ENCODE measurements at regions not wholly inside any gene's neighbourhood (a gene's known extent, or its start where the extent isn't known, plus 50 kb on each side); places are given as distances from the start of the nearest gene placed in this dataset.

- TF ChIP-seq CTCF (conservative IDR thresholded peaks at IDR 0.05): no peak
- peaks cover 7% of the 10 kb centered on the region for H3K36me3 Mint-ChIP-seq (ENCODE audit: low read depth)
- H3K4me3 Mint-ChIP-seq: no peak overlapping the region
- H3K27me3 Mint-ChIP-seq (ENCODE audit: low read depth): no peaks in the 10 kb centered on the region
- H3K9me3 Mint-ChIP-seq: peaks cover 7% of the 10 kb centered on the region
- no peak for DNase-seq (ENCODE audit: low read depth, low spot score)
- H3K27ac Mint-ChIP-seq (ENCODE audit: unreplicated experiment): no peak overlapping the region
- no peaks in the 10 kb centered on the region for H3K4me1 Mint-ChIP-seq
Observed at GRCh38 chr5:145385276-145385675, 449.9 kb downstream of the PRELID2 start.

DNA sequence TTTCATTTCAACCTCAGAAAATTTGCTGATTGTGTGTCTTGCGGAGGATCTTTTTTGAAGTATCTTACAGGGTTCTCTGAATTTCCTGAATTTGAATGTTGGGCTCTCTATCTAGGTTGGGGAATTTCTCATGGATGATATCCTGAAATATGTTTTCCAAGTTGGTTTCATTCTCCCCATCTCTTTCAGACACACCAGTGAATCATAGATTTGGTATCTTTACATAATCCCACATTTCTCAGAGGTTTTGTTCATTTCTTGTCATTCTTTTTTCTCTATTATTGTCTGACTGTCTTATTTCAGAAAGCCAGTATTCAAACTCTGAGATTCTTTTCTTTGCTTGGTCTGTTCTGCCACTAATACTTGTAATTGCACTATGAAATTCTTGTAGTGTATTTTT, 456.9 kb downstream of the PRELID2 start:
- TF ChIP-seq CTCF (conservative IDR thresholded peaks at IDR 0.05): no peak

DNA sequence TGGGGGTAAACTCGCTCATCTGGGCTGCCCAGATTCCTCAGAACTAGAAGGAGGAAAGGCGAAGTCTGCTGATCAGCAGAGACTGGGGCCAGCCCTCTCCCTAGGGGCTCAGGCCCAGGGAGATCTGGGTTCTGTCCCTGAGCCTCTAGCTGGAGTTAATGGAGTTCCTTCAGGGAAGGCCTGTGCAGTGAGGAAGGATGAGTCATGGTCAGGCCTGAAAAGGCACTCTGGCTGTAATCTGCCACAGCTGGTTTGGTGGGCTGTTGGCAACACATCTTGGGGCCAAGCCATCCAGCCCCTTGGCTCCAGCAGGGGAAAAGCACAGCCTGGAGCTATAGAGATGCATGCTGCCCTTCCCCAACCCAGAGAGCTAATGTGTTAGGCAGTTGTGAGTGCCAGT, 459.6 kb downstream of the PRELID2 start:
- peaks cover 33% of the 10 kb centered on the region for H3K9me3 Mint-ChIP-seq
- no peak overlapping the region for H3K27ac Mint-ChIP-seq (ENCODE audit: unreplicated experiment)
- no peak for TF ChIP-seq CTCF (conservative IDR thresholded peaks at IDR 0.05)
- peaks cover 24% of the 10 kb centered on the region for H3K36me3 Mint-ChIP-seq (ENCODE audit: low read depth)
- H3K4me3 Mint-ChIP-seq: no peak overlapping the region
- no peaks in the 10 kb centered on the region for H3K4me1 Mint-ChIP-seq
- no peak for DNase-seq (ENCODE audit: low read depth, low spot score)
- no peaks in the 10 kb centered on the region for H3K27me3 Mint-ChIP-seq (ENCODE audit: low read depth)

More for the DNA sequence above, 456.9 kb downstream of the PRELID2 start:
- H3K27me3 Mint-ChIP-seq (ENCODE audit: low read depth): no peaks in the 10 kb centered on the region
- peaks cover 23% of the 10 kb centered on the region for H3K36me3 Mint-ChIP-seq (ENCODE audit: low read depth)
- H3K9me3 Mint-ChIP-seq: peaks cover 25% of the 10 kb centered on the region
- no peaks in the 10 kb centered on the region for H3K4me1 Mint-ChIP-seq
- H3K27ac Mint-ChIP-seq (ENCODE audit: unreplicated experiment): no peak overlapping the region
- no peak overlapping the region for H3K4me3 Mint-ChIP-seq
- no peak for DNase-seq (ENCODE audit: low read depth, low spot score)

GRCh38 chr5:145365464-145365863, 469.7 kb downstream of the PRELID2 start:
- H3K27me3 Mint-ChIP-seq (ENCODE audit: low read depth): no peaks in the 10 kb centered on the region
- H3K27ac Mint-ChIP-seq (ENCODE audit: unreplicated experiment): no peak overlapping the region
- H3K36me3 Mint-ChIP-seq (ENCODE audit: low read depth): peaks cover under 1% of the 10 kb centered on the region
- H3K4me1 Mint-ChIP-seq: no peaks in the 10 kb centered on the region
- no peak for DNase-seq (ENCODE audit: low read depth, low spot score)
- no peak overlapping the region for H3K4me3 Mint-ChIP-seq
- TF ChIP-seq CTCF (conservative IDR thresholded peaks at IDR 0.05): no peak
- peaks cover 4% of the 10 kb centered on the region for H3K9me3 Mint-ChIP-seq

DNA sequence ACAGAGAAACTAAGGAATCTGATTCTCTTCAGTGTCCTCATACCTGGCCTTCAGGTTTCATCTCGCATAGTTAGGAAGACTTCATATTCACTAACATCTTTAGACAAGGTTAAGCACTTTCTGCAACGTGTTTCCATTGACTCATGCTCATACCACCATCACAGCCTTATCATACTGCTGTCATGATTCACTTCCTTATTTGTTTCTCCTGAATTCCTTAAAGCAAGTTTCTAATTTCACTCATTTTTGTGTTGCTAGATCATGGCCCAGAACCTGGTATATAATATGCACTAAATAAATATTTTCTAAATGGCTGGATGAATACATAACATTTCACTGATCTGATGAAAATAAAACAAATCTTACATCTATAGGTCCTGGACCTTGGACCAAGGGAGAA, 472.9 kb downstream of the PRELID2 start:
- DNase-seq (ENCODE audit: low read depth, low spot score): no peak
- Mint-ChIP-seq H3K4me3 (no peak overlapping the region), H3K36me3 (ENCODE audit: low read depth) (no peaks in the 10 kb centered on the region), H3K27me3 (ENCODE audit: low read depth) (no peaks in the 10 kb centered on the region), H3K4me1 (no peaks in the 10 kb centered on the region), H3K27ac (ENCODE audit: unreplicated experiment) (no peak overlapping the region), H3K9me3 (no peaks in the 10 kb centered on the region)
- no peak for TF ChIP-seq CTCF (conservative IDR thresholded peaks at IDR 0.05)

GRCh38 chr5:145360936-145361335, 474.2 kb downstream of the PRELID2 start:
- no peak for DNase-seq (ENCODE audit: low read depth, low spot score)
- H3K9me3 Mint-ChIP-seq: no peaks in the 10 kb centered on the region
- H3K36me3 Mint-ChIP-seq (ENCODE audit: low read depth): no peaks in the 10 kb centered on the region
- no peak for TF ChIP-seq CTCF (conservative IDR thresholded peaks at IDR 0.05)
- H3K4me3 Mint-ChIP-seq: no peak overlapping the region
- no peaks in the 10 kb centered on the region for H3K4me1 Mint-ChIP-seq
- no peak overlapping the region for H3K27ac Mint-ChIP-seq (ENCODE audit: unreplicated experiment)
- no peaks in the 10 kb centered on the region for H3K27me3 Mint-ChIP-seq (ENCODE audit: low read depth)
